GM12892 (cell line): ENCODE measurements at regions not wholly inside any gene's neighbourhood (a gene's known extent, or its start where the extent isn't known, plus 50 kb on each side); places are given as distances from the start of the nearest gene placed in this dataset.

Experiments
- POLR2A ChIP-seq: IDR thresholded peaks from 2 replicates; pipeline ENCODE4 v1.6.1; 2011; ENCODE audit warnings: low read depth, low read length, control low read depth
- POLR2AphosphoS5 ChIP-seq: IDR thresholded peaks from 2 replicates; pipeline ENCODE4 v1.6.1; 2011; ENCODE audit warnings: low read depth, low read length, control low read depth

DNA sequence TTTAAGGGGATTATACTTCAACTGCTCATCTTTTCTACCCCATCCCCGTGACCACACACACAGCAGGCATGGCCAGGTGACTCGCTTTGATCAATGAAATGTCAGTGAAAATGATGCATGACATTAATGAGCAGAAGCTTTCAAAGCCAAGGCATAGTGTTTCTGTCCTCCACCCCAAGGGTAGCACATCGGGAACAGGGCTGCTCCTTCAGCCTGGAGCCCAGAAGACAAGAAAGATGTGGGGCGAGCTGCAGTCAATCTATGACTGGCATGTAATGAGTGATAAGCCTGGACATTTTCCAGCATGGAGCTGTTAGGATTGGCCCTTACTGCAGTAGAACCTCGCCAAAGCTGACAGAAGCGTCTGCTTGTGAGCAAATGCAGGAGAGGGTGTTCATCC lies 122.6 kb upstream of the IRX2 start:
- TF ChIP-seq POLR2A (no peak), POLR2AphosphoS5 (no peak)
